GM10248 (cell line): ENCODE measurements at regions not wholly inside any gene's neighbourhood (a gene's known extent, or its start where the extent isn't known, plus 50 kb on each side); places are given as distances from the start of the nearest gene placed in this dataset.

Experiments used
- CTCF ChIA-PET: fragments of 300-600 bp; sonication (Branson Sonifier 250); formaldehyde crosslinking; extraction: SDS; loops from one replicate; lab custom pipeline; 2021; ENCODE audit warnings: antibody characterized with exemption; lab: Yijun Ruan, JAX
- POLR2A ChIA-PET: fragments of 350-650 bp; sonication (Branson Sonifier 250); formaldehyde crosslinking; extraction: SDS; loops from one replicate; lab custom pipeline; 2020; ENCODE audit warnings: antibody characterized with exemption; lab: Yijun Ruan, JAX
- DNase-seq: peaks from one replicate; pipeline ENCODE4 v3.0.0; 2012; ENCODE audit errors: extremely low spot score
- CTCF ChIP-seq: IDR thresholded peaks from 2 replicates; pipeline ENCODE4 v1.5.1; 2012; ENCODE audit warnings: mild to moderate bottlenecking, low read depth; ENCODE audit errors: extremely low read depth, missing control alignments, control extremely low read depth

GRCh38 chr18:43772907-43773306, 495.6 kb upstream of the SYT4 start:
- DNase-seq: no peak
- CTCF ChIA-PET: no interaction called here
- POLR2A ChIA-PET: no interaction called here
- TF ChIP-seq CTCF: no peak

GRCh38 chr18:43774497-43774896, 497.2 kb upstream of the SYT4 start:
- POLR2A ChIA-PET: no interaction called here
- CTCF ChIA-PET: no interaction called here
- DNase-seq: no peak
- TF ChIP-seq CTCF: no peak

GRCh38 chr18:43775591-43775990, 498.3 kb upstream of the SYT4 start:
- CTCF ChIA-PET: interaction anchor here (1.4 kb wide), 1 partner anchor 8 kb away, joined by 3 read pairs; no protein-coding TSS in a partner anchor
- TF ChIP-seq CTCF: no peak
- DNase-seq: no peak
- POLR2A ChIA-PET: no interaction called here

GRCh38 chr18:43776997-43777396, 499.7 kb upstream of the SYT4 start:
- CTCF ChIA-PET: interaction anchor here (2.1 kb wide), 1 partner anchor 10 kb away, joined by 7 read pairs; no protein-coding TSS in a partner anchor
- POLR2A ChIA-PET: no interaction called here
- no peak for DNase-seq
- TF ChIP-seq CTCF: no peak

- ChIA-PET POLR2A (no interaction called here), CTCF (interaction anchor here (1.0 to 2.1 kb wide), 2 partner anchors 9 to 13 kb away, joined by 3 to 7 read pairs; no protein-coding TSS in a partner anchor)
- TF ChIP-seq CTCF: no peak
- DNase-seq: no peak
These were observed 500.5 kb upstream of the SYT4 start for GRCh38 chr18:43777636-43778304.

- no peak for DNase-seq
- TF ChIP-seq CTCF: no peak
- CTCF ChIA-PET: no interaction called here
- POLR2A ChIA-PET: no interaction called here
These were observed 503.6 kb upstream of the SYT4 start for GRCh38 chr18:43780782-43781340.
